K562 (cell line): ENCODE measurements at regions not wholly inside any gene's neighbourhood (a gene's known extent, or its start where the extent isn't known, plus 50 kb on each side); places are given as distances from the start of the nearest gene placed in this dataset.

Experiments used
- ATAC-seq: fragments of 200-7000 bp; cut with Tn5 transposase; 3 replicates; pipeline ENCODE4 v1.9.1; 2020; ENCODE audit warnings: moderate library complexity
- BruUV-seq: library from RNA; stranded (reverse); fragments of 400-500 nt; replicated peaks from 2 replicates; lab custom pipeline; 2021; lab: Mats Ljungman, UMichigan
- CTCF ChIA-PET: fragments of 300-600 bp; formaldehyde crosslinking; extraction: SDS; loops from one replicate; lab custom pipeline; 2021; ENCODE audit warnings: low intra/inter-chr PET ratio; lab: Yijun Ruan, JAX
- POLR2A ChIA-PET: fragments of 300-600, 350-650 bp; sonication (Branson Sonifier 250); formaldehyde crosslinking; extraction: SDS; loops from one replicate; lab custom pipeline; 2021; ENCODE audit warnings: antibody characterized with exemption, inconsistent platforms; lab: Yijun Ruan, JAX
- DNase-seq, 4 experiments: peaks; one replicate each; pipeline versions ENCODE4 v3.0.0 to v3.0.0-alpha.2; 2011 to 2018; ENCODE audit warnings: low spot score in 3 of 4, mixed read lengths in 3 of 4; ENCODE audit errors: extremely low read depth in 1 of 4
- FAIRE-seq: peaks from 2 replicates; lab custom pipeline; 2011; peaks lifted over from hg19 to GRCh38; lab: Jason Lieb, UNC
- H2AFZ ChIP-seq: 2 replicates; pipeline ENCODE4 v1.6.0; 2011; ENCODE audit warnings: low read depth, low read length, control low read depth, inconsistent platforms
- H3K27ac ChIP-seq: fragments of 200-600 bp; 3 replicates; pipeline ENCODE4 v1.8.0; 2011; ENCODE audit warnings: low read depth, mild to moderate bottlenecking, control low read depth, inconsistent platforms, low read length, moderate library complexity, mixed read lengths; ENCODE audit errors: extremely low read depth
- H3K27me3 ChIP-seq, 2 experiments: fragments of 300-600 bp in 1 of 2; 2 replicates in 1 of 2; 3 replicates in 1 of 2; pipeline versions ENCODE4 v1.6.0 to v1.8.0; 2011; ENCODE audit warnings: inconsistent platforms in 2 of 2, low read length in 2 of 2, mild to moderate bottlenecking in 1 of 2, mixed read lengths in 1 of 2, moderate library complexity in 1 of 2; ENCODE audit not compliant: control insufficient read depth in 2 of 2, insufficient read depth in 2 of 2
- H3K36me3 ChIP-seq: fragments of 300-600 bp; 3 replicates; pipeline ENCODE4 v1.8.0; 2011; ENCODE audit warnings: mild to moderate bottlenecking, low read length, inconsistent platforms; ENCODE audit not compliant: control insufficient read depth, insufficient read depth
- H3K4me1 ChIP-seq, 2 experiments: fragments of 200-600 bp in 1 of 2; replicated peaks in 1 of 2; 2 replicates in 1 of 2; 3 replicates in 1 of 2; pipeline versions ENCODE4 v1.5.1 to v1.8.0; 2011; ENCODE audit warnings: inconsistent platforms in 2 of 2, low read length in 2 of 2, mild to moderate bottlenecking in 1 of 2, mixed read lengths in 1 of 2, moderate library complexity in 1 of 2; ENCODE audit not compliant: control insufficient read depth in 2 of 2, insufficient read depth in 2 of 2
- H3K4me2 ChIP-seq: 2 replicates; pipeline ENCODE4 v1.6.1; 2011; ENCODE audit warnings: low read length, control low read depth, inconsistent platforms, mixed read lengths; ENCODE audit not compliant: insufficient read depth
- H3K4me3 ChIP-seq: fragments of 200-600 bp; sonication (generic), shearing (Covaris generic); 2 replicates; pipeline ENCODE4 v1.5.1; 2016; ENCODE audit warnings: control low read depth, inconsistent platforms
- H3K79me2 ChIP-seq: fragments of 200-600 bp; 3 replicates; pipeline ENCODE4 v1.8.0; 2011; ENCODE audit warnings: low read length, inconsistent platforms; ENCODE audit not compliant: control insufficient read depth, insufficient read depth
- H3K9ac ChIP-seq, 2 experiments: 2 replicates each; pipeline versions ENCODE4 v1.6.0 to v1.6.1; 2011; ENCODE audit warnings: low read depth in 2 of 2, low read length in 2 of 2, control low read depth in 1 of 2, inconsistent platforms in 1 of 2, mild to moderate bottlenecking in 1 of 2, mixed read lengths in 1 of 2; ENCODE audit not compliant: insufficient read depth in 1 of 2
- H3K9me1 ChIP-seq: one replicate; pipeline ENCODE4 v1.6.0; 2011; ENCODE audit warnings: inconsistent platforms, mild to moderate bottlenecking, low read length, moderate library complexity; ENCODE audit not compliant: control insufficient read depth, insufficient read depth
- H3K9me3 ChIP-seq: replicated peaks from 2 replicates; pipeline ENCODE4 v1.5.1; 2011; ENCODE audit warnings: low read depth, low read length, inconsistent platforms; ENCODE audit not compliant: control insufficient read depth, insufficient read depth
- H4K20me1 ChIP-seq: replicated peaks from 2 replicates; pipeline ENCODE4 v1.6.1; 2011; ENCODE audit warnings: low read length, inconsistent platforms, mixed read lengths; ENCODE audit not compliant: control insufficient read depth, insufficient read depth
- HEY1 ChIP-seq: fragments of 250-450 bp; sonication (Bioruptor Pico); IDR thresholded peaks from 2 replicates; pipeline ENCODE4 v1.5.0; 2020; ENCODE audit warnings: mild to moderate bottlenecking, moderate library complexity, borderline replicate concordance
- HINFP ChIP-seq: fragments of 450-650 bp; conservative IDR thresholded peaks from 2 replicates; pipeline ENCODE4 v1.6.1; 2016; ENCODE audit warnings: missing genetic modification characterization, low read depth, mild to moderate bottlenecking, control low read depth, missing compliant biosample characterization
- TBP ChIP-seq: optimal IDR thresholded peaks from 2 replicates; pipeline ENCODE3; 2011; ENCODE audit warnings: low read depth, low read length, improper control_type of control experiment
- THRAP3 ChIP-seq: fragments of 450-650 bp; IDR thresholded peaks from 2 replicates; pipeline ENCODE4 v1.6.1; 2016; ENCODE audit warnings: mild to moderate bottlenecking, inconsistent platforms, borderline replicate concordance
- ZBTB1 ChIP-seq: sonication (generic); formaldehyde crosslinking; IDR thresholded peaks from 2 replicates; pipeline ENCODE4 v1.8.1; 2023; ENCODE audit warnings: missing genetic modification reagents, low read depth, mild to moderate bottlenecking, borderline replicate concordance
- ZBTB8A ChIP-seq: fragments of 450-650 bp; IDR thresholded peaks from 2 replicates; pipeline ENCODE4 v1.6.1; 2018; ENCODE audit warnings: mild to moderate bottlenecking, moderate library complexity; ENCODE audit not compliant: partially characterized antibody
- ZNF134 ChIP-seq: fragments of 250-450 bp; sonication (Bioruptor Pico); conservative IDR thresholded peaks from 2 replicates; pipeline ENCODE4 v1.4.0; 2020
- ZNF174 ChIP-seq: fragments of 250-450 bp; sonication (Bioruptor Pico); IDR thresholded peaks from 2 replicates; pipeline ENCODE4 v1.4.0; 2020; ENCODE audit warnings: mild to moderate bottlenecking
- ZNF511 ChIP-seq: sonication (generic); formaldehyde crosslinking; IDR thresholded peaks from 2 replicates; pipeline ENCODE4 v1.8.0; 2022; ENCODE audit warnings: mild to moderate bottlenecking, missing genetic modification reagents
- WGBS: fragments of 100-300 bp; shearing (Covaris generic); methylation state at CpG from one replicate; pipeline ENCODE4 v1.1.6; 2016; ENCODE audit warnings: low coverage, mixed read lengths; ENCODE audit not compliant: insufficient coverage; ENCODE audit errors: missing lambda C conversion rate; 5-methylcytosine and 5-hydroxymethylcytosine counted together
- in situ Hi-C: fragments of 300-500 bp; cut with MboI; formaldehyde crosslinking; loops from 4 replicates; pipeline ENCODE4 v1.15.0; 2018; ENCODE audit warnings: inconsistent platforms, mixed read lengths
- intact Hi-C: fragments of 100-400 bp; cut with micrococcal nuclease; formaldehyde crosslinking; loops from 2 replicates; pipeline ENCODE4 v1.14.2; 2022

- Histone ChIP-seq H3K36me3 (no peaks in the 10 kb centered on the region), H3K4me3 (no peak overlapping the region), H4K20me1 (no peaks in the 10 kb centered on the region), H3K4me1 (no peaks in the 10 kb centered on the region), H3K79me2 (no peaks in the 10 kb centered on the region), H3K4me2 (no peak overlapping the region), H3K27me3 (no peaks in the 10 kb centered on the region), H3K27ac (no peak overlapping the region), H3K9ac (no peak overlapping the region), H2AFZ (no peak overlapping the region), H3K9me3 (no peaks in the 10 kb centered on the region), H3K9me1 (no peaks in the 10 kb centered on the region)
- no peak for TF ChIP-seq HEY1 (CRISPR knock-in tag)
- TF ChIP-seq ZBTB8A = no peak
- no peak for TF ChIP-seq ZNF174
- TF ChIP-seq ZNF134 (CRISPR knock-in tag) = no peak
- no peak for TF ChIP-seq TBP
- no peak for TF ChIP-seq HINFP (tag)
- TF ChIP-seq ZBTB1 = no peak
- TF ChIP-seq THRAP3 = no peak
- no peak for TF ChIP-seq ZNF511
- DNase-seq = no peak
- 0% methylated on average over 1 of the region's 1 CpG for WGBS
- no peak for ATAC-seq
- BruUV-seq = no TSS peak
- ChIA-PET POLR2A (interaction anchor here (0.6 kb wide), 1 partner anchor 237 kb away, joined by 3 read pairs; no protein-coding TSS in a partner anchor), CTCF (no interaction called here)
- FAIRE-seq = no peak
- intact Hi-C loops (no loop called here), in situ Hi-C loops (no loop called here)
Observed at GRCh38 chr2:199527071-199527470, 69.3 kb upstream of the SATB2 start.
